SK-N-SH (cell line): ENCODE measurements at regions not wholly inside any gene's neighbourhood (a gene's known extent, or its start where the extent isn't known, plus 50 kb on each side); places are given as distances from the start of the nearest gene placed in this dataset.

Source experiments
- CTCF ChIA-PET: fragments of 300-600, 350-600 bp; formaldehyde crosslinking; extraction: SDS; loops from one replicate; lab custom pipeline; 2021; lab: Yijun Ruan, JAX
- POLR2A ChIA-PET: fragments of 350-600 bp; sonication (Branson Sonifier 250); formaldehyde crosslinking; extraction: SDS; loops from one replicate; lab custom pipeline; 2020; ENCODE audit warnings: antibody characterized with exemption, inconsistent platforms; lab: Yijun Ruan, JAX
- DNase-seq: peaks from one replicate; pipeline ENCODE4 v3.0.0; 2012
- H2AFZ ChIP-seq: fragments of 200-600 bp; sonication (generic); 2 replicates; pipeline ENCODE4 v1.8.1; 2016; ENCODE audit warnings: antibody characterized with exemption, mild to moderate bottlenecking, low read depth
- H3F3A ChIP-seq: fragments of 200-600 bp; sonication (generic); replicated peaks from 2 replicates; pipeline ENCODE3; 2016; ENCODE audit warnings: antibody characterized with exemption, mild to moderate bottlenecking; ENCODE audit not compliant: insufficient read depth
- H3K27ac ChIP-seq, 2 experiments: fragments of 200-500 bp in 1 of 2; fragments of 200-600 bp in 1 of 2; sonication (Bioruptor generic) in 1 of 2; sonication (generic), shearing (Covaris generic) in 1 of 2; 2 replicates each; pipeline versions ENCODE4 v1.5.1 to v1.6.1; 2014 to 2016; ENCODE audit warnings: low read depth in 2 of 2, inconsistent platforms in 1 of 2, low read length in 1 of 2, mild to moderate bottlenecking in 1 of 2, mixed read lengths in 1 of 2
- H3K27me3 ChIP-seq: fragments of 200-600 bp; sonication (generic), shearing (Covaris generic); 2 replicates; pipeline ENCODE4 v1.6.1; 2016; ENCODE audit warnings: mixed run types; ENCODE audit not compliant: insufficient read depth
- H3K36me3 ChIP-seq, 2 experiments: fragments of 200-500 bp in 1 of 2; fragments of 200-600 bp in 1 of 2; sonication (Bioruptor generic) in 1 of 2; sonication (generic) in 1 of 2; replicated peaks in 1 of 2; 2 replicates each; pipeline versions ENCODE3 to v1.5.1; 2014 to 2016; ENCODE audit warnings: low read length in 1 of 2, mild to moderate bottlenecking in 1 of 2; ENCODE audit not compliant: insufficient read depth in 2 of 2, control insufficient read depth in 1 of 2
- H3K4me1 ChIP-seq, 2 experiments: fragments of 200-500 bp in 1 of 2; fragments of 200-600 bp in 1 of 2; sonication (Bioruptor generic) in 1 of 2; sonication (generic), shearing (Covaris generic) in 1 of 2; 2 replicates each; pipeline versions ENCODE4 v1.5.1 to v1.6.1; 2014 to 2016; ENCODE audit warnings: low read depth in 1 of 2, low read length in 1 of 2, mixed run types in 1 of 2; ENCODE audit not compliant: insufficient read depth in 2 of 2, control insufficient read depth in 1 of 2
- H3K4me2 ChIP-seq: fragments of 200-600 bp; sonication (generic), shearing (Covaris generic); 2 replicates; pipeline ENCODE4 v1.6.1; 2017; ENCODE audit warnings: mixed run types
- H3K4me3 ChIP-seq, 2 experiments: fragments of 200-500 bp in 1 of 2; fragments of 200-600 bp in 1 of 2; sonication (Bioruptor generic) in 1 of 2; sonication (generic), shearing (Covaris generic) in 1 of 2; 2 replicates each; pipeline versions ENCODE4 v1.5.1 to v1.8.1; 2014 to 2016; ENCODE audit warnings: low read depth in 2 of 2, inconsistent platforms in 1 of 2, low read length in 1 of 2, mild to moderate bottlenecking in 1 of 2, mixed read lengths in 1 of 2, moderate library complexity in 1 of 2
- H3K79me2 ChIP-seq: fragments of 200-600 bp; sonication (generic); 2 replicates; pipeline ENCODE4 v1.8.1; 2017; ENCODE audit warnings: mild to moderate bottlenecking; ENCODE audit not compliant: insufficient read depth
- H3K9ac ChIP-seq: fragments of 200-600 bp; sonication (generic); 2 replicates; pipeline ENCODE4 v1.6.1; 2017; ENCODE audit warnings: mixed run types
- H3K9me2 ChIP-seq: fragments of 200-600 bp; sonication (generic); 2 replicates; pipeline ENCODE4 v1.6.1; 2017; ENCODE audit warnings: mixed run types
- H3K9me3 ChIP-seq: fragments of 200-600 bp; sonication (generic); 2 replicates; pipeline ENCODE4 v1.6.1; 2017; ENCODE audit warnings: mixed run types, mild to moderate bottlenecking, moderate library complexity
- H4K20me1 ChIP-seq: fragments of 200-600 bp; sonication (generic); 2 replicates; pipeline ENCODE4 v1.6.1; 2017; ENCODE audit warnings: mild to moderate bottlenecking, mixed run types; ENCODE audit not compliant: insufficient read depth
- CHD2 ChIP-seq: fragments of 150-350 bp; IDR thresholded peaks from 2 replicates; pipeline ENCODE4 v1.6.1; 2018; ENCODE audit warnings: low read length; ENCODE audit not compliant: partially characterized antibody
- ELF1 ChIP-seq: IDR thresholded peaks from 2 replicates; pipeline ENCODE4 v1.4.0; 2012
- EP300 ChIP-seq, 2 experiments: IDR thresholded peaks; 2 replicates each; pipeline versions ENCODE4 v1.4.0 to v1.6.1; 2012; ENCODE audit warnings: borderline replicate concordance in 1 of 2, low read depth in 1 of 2, low read length in 1 of 2
- FOSL2 ChIP-seq: IDR thresholded peaks from 2 replicates; pipeline ENCODE4 v1.4.0; 2012; ENCODE audit warnings: low read depth, mild to moderate bottlenecking, moderate library complexity, borderline replicate concordance
- FOXJ3 ChIP-seq: sonication (generic); formaldehyde crosslinking; IDR thresholded peaks from 2 replicates; pipeline ENCODE4 v1.5.1; 2020; ENCODE audit warnings: mild to moderate bottlenecking, missing genetic modification reagents
- GABPA ChIP-seq: IDR thresholded peaks from 2 replicates; pipeline ENCODE4 v1.4.0; 2012; ENCODE audit warnings: low read depth, mild to moderate bottlenecking
- JUND ChIP-seq: IDR thresholded peaks from 2 replicates; pipeline ENCODE4 v1.4.0; 2012
- RAD21 ChIP-seq: IDR thresholded peaks from 2 replicates; pipeline ENCODE4 v1.6.1; 2012; ENCODE audit warnings: mild to moderate bottlenecking, low read length
- RFX5 ChIP-seq: IDR thresholded peaks from 2 replicates; pipeline ENCODE4 v1.6.1; 2012; ENCODE audit warnings: mild to moderate bottlenecking, improper control_type of control experiment, low read length
- RXRA ChIP-seq: IDR thresholded peaks from 2 replicates; pipeline ENCODE4 v1.4.0; 2012; ENCODE audit warnings: low read depth, mild to moderate bottlenecking, borderline replicate concordance
- SMC3 ChIP-seq: IDR thresholded peaks from 2 replicates; pipeline ENCODE4 v1.6.1; 2012; ENCODE audit warnings: low read depth, low read length, improper control_type of control experiment
- YY1 ChIP-seq: IDR thresholded peaks from 2 replicates; pipeline ENCODE4 v1.4.0; 2012; ENCODE audit warnings: low read depth, mild to moderate bottlenecking
- WGBS: methylation state at CpG from one replicate; pipeline ENCODE4 v1.1.6; 2017; ENCODE audit warnings: low lambda C conversion rate; 5-methylcytosine and 5-hydroxymethylcytosine counted together
- TF ChIP-seq, protein P1 (sequence below): IDR thresholded peaks from 2 replicates; pipeline ENCODE4 v1.6.1; 2012; ENCODE audit warnings: mild to moderate bottlenecking, low read depth, low read length, moderate library complexity
- TF ChIP-seq, protein P2 (sequence below): IDR thresholded peaks from 2 replicates; pipeline ENCODE4 v1.4.0; 2012; ENCODE audit warnings: low read depth
- TF ChIP-seq, protein P3 (sequence below): fragments of 150-350 bp; IDR thresholded peaks from 2 replicates; pipeline ENCODE4 v1.6.1; 2016; ENCODE audit warnings: mild to moderate bottlenecking, low read depth, low read length
- TF ChIP-seq, protein P4 (sequence below): IDR thresholded peaks from 2 replicates; pipeline ENCODE4 v1.4.0; 2012; ENCODE audit warnings: low read depth, borderline replicate concordance

DNA sequence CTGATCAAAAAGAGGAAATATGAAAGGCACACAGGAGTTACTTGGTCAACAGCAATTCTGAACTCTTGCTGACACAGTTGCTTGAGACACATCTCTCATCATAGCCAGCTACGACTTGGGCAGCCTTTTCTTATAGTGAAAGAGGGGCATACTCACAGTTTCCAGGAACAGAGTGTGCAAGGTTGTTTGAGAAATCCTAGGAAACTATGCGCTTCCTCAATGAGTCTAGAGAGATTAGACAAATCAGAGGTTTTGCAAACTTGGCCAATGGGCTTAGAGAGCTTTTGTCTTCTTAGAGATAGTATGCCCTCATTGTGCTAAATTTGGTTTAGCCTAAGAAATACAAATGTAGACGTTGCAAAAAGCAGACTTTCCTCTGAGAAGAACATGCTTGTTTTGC is 370.4 kb downstream of the HGF start:
- Histone ChIP-seq H3K79me2 (no peaks in the 10 kb centered on the region), H3K9me3 (no peaks in the 10 kb centered on the region), H2AFZ (no peak overlapping the region), H3K36me3 (no peaks in the 10 kb centered on the region), H3K27me3 (no peaks in the 10 kb centered on the region), H4K20me1 (no peaks in the 10 kb centered on the region), H3F3A (no peaks in the 10 kb centered on the region), H3K27ac (no peak overlapping the region), H3K4me3 (no peak overlapping the region), H3K4me2 (no peak overlapping the region), H3K9me2 (no peaks in the 10 kb centered on the region), H3K4me1 (no peaks in the 10 kb centered on the region; a peak in 1 of 4 replicates), H3K9ac (no peak overlapping the region)
- DNase-seq: no peak
- ChIA-PET CTCF (interaction anchor here (0.7 to 1.4 kb wide), 2 partner anchors 36 to 614 kb away, joined by 3 read pairs; no protein-coding TSS in a partner anchor), POLR2A (no interaction called here)
- 80% methylated on average over 3 of the region's 3 CpGs for WGBS
- TF ChIP-seq, protein P1, sequence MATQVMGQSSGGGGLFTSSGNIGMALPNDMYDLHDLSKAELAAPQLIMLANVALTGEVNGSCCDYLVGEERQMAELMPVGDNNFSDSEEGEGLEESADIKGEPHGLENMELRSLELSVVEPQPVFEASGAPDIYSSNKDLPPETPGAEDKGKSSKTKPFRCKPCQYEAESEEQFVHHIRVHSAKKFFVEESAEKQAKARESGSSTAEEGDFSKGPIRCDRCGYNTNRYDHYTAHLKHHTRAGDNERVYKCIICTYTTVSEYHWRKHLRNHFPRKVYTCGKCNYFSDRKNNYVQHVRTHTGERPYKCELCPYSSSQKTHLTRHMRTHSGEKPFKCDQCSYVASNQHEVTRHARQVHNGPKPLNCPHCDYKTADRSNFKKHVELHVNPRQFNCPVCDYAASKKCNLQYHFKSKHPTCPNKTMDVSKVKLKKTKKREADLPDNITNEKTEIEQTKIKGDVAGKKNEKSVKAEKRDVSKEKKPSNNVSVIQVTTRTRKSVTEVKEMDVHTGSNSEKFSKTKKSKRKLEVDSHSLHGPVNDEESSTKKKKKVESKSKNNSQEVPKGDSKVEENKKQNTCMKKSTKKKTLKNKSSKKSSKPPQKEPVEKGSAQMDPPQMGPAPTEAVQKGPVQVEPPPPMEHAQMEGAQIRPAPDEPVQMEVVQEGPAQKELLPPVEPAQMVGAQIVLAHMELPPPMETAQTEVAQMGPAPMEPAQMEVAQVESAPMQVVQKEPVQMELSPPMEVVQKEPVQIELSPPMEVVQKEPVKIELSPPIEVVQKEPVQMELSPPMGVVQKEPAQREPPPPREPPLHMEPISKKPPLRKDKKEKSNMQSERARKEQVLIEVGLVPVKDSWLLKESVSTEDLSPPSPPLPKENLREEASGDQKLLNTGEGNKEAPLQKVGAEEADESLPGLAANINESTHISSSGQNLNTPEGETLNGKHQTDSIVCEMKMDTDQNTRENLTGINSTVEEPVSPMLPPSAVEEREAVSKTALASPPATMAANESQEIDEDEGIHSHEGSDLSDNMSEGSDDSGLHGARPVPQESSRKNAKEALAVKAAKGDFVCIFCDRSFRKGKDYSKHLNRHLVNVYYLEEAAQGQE: no peak
- TF ChIP-seq, protein P2, sequence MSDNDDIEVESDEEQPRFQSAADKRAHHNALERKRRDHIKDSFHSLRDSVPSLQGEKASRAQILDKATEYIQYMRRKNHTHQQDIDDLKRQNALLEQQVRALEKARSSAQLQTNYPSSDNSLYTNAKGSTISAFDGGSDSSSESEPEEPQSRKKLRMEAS: no peak
- TF ChIP-seq ELF1 (no peak), FOXJ3 (CRISPR knock-in tag) (no peak), FOSL2 (no peak), RFX5 (no peak), JUND (no peak), YY1 (no peak)
- TF ChIP-seq, protein P3, sequence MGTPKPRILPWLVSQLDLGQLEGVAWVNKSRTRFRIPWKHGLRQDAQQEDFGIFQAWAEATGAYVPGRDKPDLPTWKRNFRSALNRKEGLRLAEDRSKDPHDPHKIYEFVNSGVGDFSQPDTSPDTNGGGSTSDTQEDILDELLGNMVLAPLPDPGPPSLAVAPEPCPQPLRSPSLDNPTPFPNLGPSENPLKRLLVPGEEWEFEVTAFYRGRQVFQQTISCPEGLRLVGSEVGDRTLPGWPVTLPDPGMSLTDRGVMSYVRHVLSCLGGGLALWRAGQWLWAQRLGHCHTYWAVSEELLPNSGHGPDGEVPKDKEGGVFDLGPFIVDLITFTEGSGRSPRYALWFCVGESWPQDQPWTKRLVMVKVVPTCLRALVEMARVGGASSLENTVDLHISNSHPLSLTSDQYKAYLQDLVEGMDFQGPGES: no peak
- TF ChIP-seq, protein P4, sequence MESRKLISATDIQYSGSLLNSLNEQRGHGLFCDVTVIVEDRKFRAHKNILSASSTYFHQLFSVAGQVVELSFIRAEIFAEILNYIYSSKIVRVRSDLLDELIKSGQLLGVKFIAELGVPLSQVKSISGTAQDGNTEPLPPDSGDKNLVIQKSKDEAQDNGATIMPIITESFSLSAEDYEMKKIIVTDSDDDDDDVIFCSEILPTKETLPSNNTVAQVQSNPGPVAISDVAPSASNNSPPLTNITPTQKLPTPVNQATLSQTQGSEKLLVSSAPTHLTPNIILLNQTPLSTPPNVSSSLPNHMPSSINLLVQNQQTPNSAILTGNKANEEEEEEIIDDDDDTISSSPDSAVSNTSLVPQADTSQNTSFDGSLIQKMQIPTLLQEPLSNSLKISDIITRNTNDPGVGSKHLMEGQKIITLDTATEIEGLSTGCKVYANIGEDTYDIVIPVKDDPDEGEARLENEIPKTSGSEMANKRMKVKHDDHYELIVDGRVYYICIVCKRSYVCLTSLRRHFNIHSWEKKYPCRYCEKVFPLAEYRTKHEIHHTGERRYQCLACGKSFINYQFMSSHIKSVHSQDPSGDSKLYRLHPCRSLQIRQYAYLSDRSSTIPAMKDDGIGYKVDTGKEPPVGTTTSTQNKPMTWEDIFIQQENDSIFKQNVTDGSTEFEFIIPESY: no peak

DNA sequence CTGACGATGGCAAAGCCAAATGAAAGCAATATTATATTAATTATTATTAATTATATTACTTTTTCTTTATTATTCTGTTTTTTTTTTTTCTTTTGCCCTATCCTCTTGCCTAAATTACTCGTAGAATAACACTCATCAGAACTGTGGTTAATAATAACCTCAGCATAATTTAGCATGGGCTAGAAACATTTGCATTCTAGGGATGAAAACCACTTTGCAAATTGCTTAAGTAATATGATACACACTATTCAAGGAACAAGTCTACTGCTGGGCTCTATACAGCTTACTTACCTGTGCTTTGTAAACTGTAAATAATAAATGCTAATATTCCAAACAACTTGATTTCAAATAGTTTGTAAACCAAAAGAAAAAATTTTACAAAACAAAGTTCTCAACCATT is 375.8 kb downstream of the HGF start:
- Histone ChIP-seq H3K36me3 (no peaks in the 10 kb centered on the region), H3K9ac (no peak overlapping the region), H3K9me3 (no peaks in the 10 kb centered on the region), H3K79me2 (no peaks in the 10 kb centered on the region), H3F3A (no peaks in the 10 kb centered on the region), H3K4me2 (no peak overlapping the region), H4K20me1 (no peaks in the 10 kb centered on the region), H3K27ac (no peak overlapping the region), H2AFZ (no peak overlapping the region), H3K27me3 (no peaks in the 10 kb centered on the region), H3K4me3 (no peak overlapping the region), H3K9me2 (no peaks in the 10 kb centered on the region), H3K4me1 (no peaks in the 10 kb centered on the region; a peak in 1 of 4 replicates)
- 72% methylated on average over 2 of the region's 2 CpGs for WGBS
- no peak for DNase-seq
- CTCF ChIA-PET: no interaction called here
- POLR2A ChIA-PET: no interaction called here
- TF ChIP-seq, protein P1: no peak
- TF ChIP-seq FOXJ3 (CRISPR knock-in tag) (no peak), RAD21 (no peak), SMC3 (no peak), RXRA (no peak), RFX5 (no peak), EP300 (IDR thresholded peaks at IDR 0.05; ENCODE audit: borderline replicate concordance in 1 of 2, low read depth in 1 of 2, low read length in 1 of 2) (no peak), GABPA (no peak), CHD2 (no peak)
